ENCODE measurements at regions not wholly inside any gene's neighbourhood (a gene's known extent, or its start where the extent isn't known, plus 50 kb on each side); places are given as distances from the start of the nearest gene placed in this dataset.

- DNase-seq (ENCODE audit: low read depth) = no peak
- H3K4me3 ChIP-seq (ENCODE audit: control insufficient read depth, low read depth, low read length) = no peak overlapping the region
- TF ChIP-seq CTCF (IDR thresholded peaks at IDR 0.05; ENCODE audit: control insufficient read depth, insufficient read depth, low read depth, low read length, missing control alignments) = no peak
Observed at GRCh38 chr3:82080261-82080660, 318.8 kb upstream of the GBE1 start.

- no peak overlapping the region for H3K4me3 ChIP-seq (ENCODE audit: control insufficient read depth, low read depth, low read length)
- no peak for TF ChIP-seq CTCF (IDR thresholded peaks at IDR 0.05; ENCODE audit: control insufficient read depth, insufficient read depth, low read depth, low read length, missing control alignments)
- no peak for DNase-seq (ENCODE audit: low read depth)
Observed at GRCh38 chr3:82079335-82079890, 318.0 kb upstream of the GBE1 start.

GRCh38 chr3:82078246-82078645, 316.8 kb upstream of the GBE1 start:
- DNase-seq (ENCODE audit: low read depth) = no peak
- no peak for TF ChIP-seq CTCF (IDR thresholded peaks at IDR 0.05; ENCODE audit: control insufficient read depth, insufficient read depth, low read depth, low read length, missing control alignments)
- no peak overlapping the region for H3K4me3 ChIP-seq (ENCODE audit: control insufficient read depth, low read depth, low read length)

GRCh38 chr3:82067420-82067819, 306.0 kb upstream of the GBE1 start:
- no peak for TF ChIP-seq CTCF (IDR thresholded peaks at IDR 0.05; ENCODE audit: control insufficient read depth, insufficient read depth, low read depth, low read length, missing control alignments)
- no peak overlapping the region for H3K4me3 ChIP-seq (ENCODE audit: control insufficient read depth, low read depth, low read length)
- DNase-seq (ENCODE audit: low read depth) = no peak

- TF ChIP-seq CTCF (IDR thresholded peaks at IDR 0.05; ENCODE audit: control insufficient read depth, insufficient read depth, low read depth, low read length, missing control alignments) = no peak
- no peak for DNase-seq (ENCODE audit: low read depth)
- H3K4me3 ChIP-seq (ENCODE audit: control insufficient read depth, low read depth, low read length) = no peak overlapping the region
Observed at GRCh38 chr3:82058809-82059208, 297.4 kb upstream of the GBE1 start.

GRCh38 chr3:82055792-82056191, 294.3 kb upstream of the GBE1 start:
- TF ChIP-seq CTCF (IDR thresholded peaks at IDR 0.05; ENCODE audit: control insufficient read depth, insufficient read depth, low read depth, low read length, missing control alignments) = no peak
- no peak for DNase-seq (ENCODE audit: low read depth)
- H3K4me3 ChIP-seq (ENCODE audit: control insufficient read depth, low read depth, low read length) = no peak overlapping the region

- no peak for DNase-seq (ENCODE audit: low read depth)
- no peak overlapping the region for H3K4me3 ChIP-seq (ENCODE audit: control insufficient read depth, low read depth, low read length)
- no peak for TF ChIP-seq CTCF (IDR thresholded peaks at IDR 0.05; ENCODE audit: control insufficient read depth, insufficient read depth, low read depth, low read length, missing control alignments)
Observed at GRCh38 chr3:82054849-82055248, 293.4 kb upstream of the GBE1 start.
